Keratinocyte (primary cell): ENCODE measurements at regions not wholly inside any gene's neighbourhood (a gene's known extent, or its start where the extent isn't known, plus 50 kb on each side); places are given as distances from the start of the nearest gene placed in this dataset.

Source experiments
- EZH2 ChIP-seq: IDR thresholded peaks from one replicate; pipeline ENCODE4 v1.6.1; 2012; ENCODE audit warnings: inconsistent platforms, mild to moderate bottlenecking, low read length, moderate library complexity
- TF ChIP-seq, protein P1 (sequence below), 3 experiments: IDR thresholded peaks in 1 of 3; conservative IDR thresholded peaks in 1 of 3; optimal IDR thresholded peaks in 1 of 3; 2 replicates in 2 of 3; 3 replicates in 1 of 3; pipeline versions ENCODE3 to v1.5.1; 2011; ENCODE audit warnings: low read length in 3 of 3, mild to moderate bottlenecking in 3 of 3, moderate library complexity in 2 of 3, control low read depth in 1 of 3, inconsistent platforms in 1 of 3; ENCODE audit not compliant: insufficient read depth in 2 of 3; ENCODE audit errors: extremely low read depth in 1 of 3

- TF ChIP-seq, protein P1, sequence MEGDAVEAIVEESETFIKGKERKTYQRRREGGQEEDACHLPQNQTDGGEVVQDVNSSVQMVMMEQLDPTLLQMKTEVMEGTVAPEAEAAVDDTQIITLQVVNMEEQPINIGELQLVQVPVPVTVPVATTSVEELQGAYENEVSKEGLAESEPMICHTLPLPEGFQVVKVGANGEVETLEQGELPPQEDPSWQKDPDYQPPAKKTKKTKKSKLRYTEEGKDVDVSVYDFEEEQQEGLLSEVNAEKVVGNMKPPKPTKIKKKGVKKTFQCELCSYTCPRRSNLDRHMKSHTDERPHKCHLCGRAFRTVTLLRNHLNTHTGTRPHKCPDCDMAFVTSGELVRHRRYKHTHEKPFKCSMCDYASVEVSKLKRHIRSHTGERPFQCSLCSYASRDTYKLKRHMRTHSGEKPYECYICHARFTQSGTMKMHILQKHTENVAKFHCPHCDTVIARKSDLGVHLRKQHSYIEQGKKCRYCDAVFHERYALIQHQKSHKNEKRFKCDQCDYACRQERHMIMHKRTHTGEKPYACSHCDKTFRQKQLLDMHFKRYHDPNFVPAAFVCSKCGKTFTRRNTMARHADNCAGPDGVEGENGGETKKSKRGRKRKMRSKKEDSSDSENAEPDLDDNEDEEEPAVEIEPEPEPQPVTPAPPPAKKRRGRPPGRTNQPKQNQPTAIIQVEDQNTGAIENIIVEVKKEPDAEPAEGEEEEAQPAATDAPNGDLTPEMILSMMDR (optimal IDR thresholded peaks at IDR 0.05 in 1 of 3, IDR thresholded peaks at IDR 0.05 in 1 of 3, conservative IDR thresholded peaks at IDR 0.05 in 1 of 3; ENCODE audit: extremely low read depth in 1 of 3, insufficient read depth in 2 of 3, low read length in 3 of 3): no peak
- TF ChIP-seq EZH2: no peak
Measured at GRCh38 chr5:3341446-3342240, 254.0 kb upstream of the IRX1 start.
